Left ventricle myocardium inferior (tissue), 1 donor: ENCODE measurements at regions not wholly inside any gene's neighbourhood (a gene's known extent, or its start where the extent isn't known, plus 50 kb on each side); places are given as distances from the start of the nearest gene placed in this dataset.

Source experiments
- DNase-seq: peaks from one replicate; pipeline ENCODE4 v3.0.0-alpha.2; 2020
- H3K27ac ChIP-seq: fragments of 200-600 bp; replicated peaks from 2 replicates; pipeline ENCODE4 v1.8.0; 2021
- H3K27me3 ChIP-seq: fragments of 200-600 bp; 2 replicates; pipeline ENCODE4 v1.8.0; 2021; ENCODE audit warnings: low read depth
- H3K36me3 ChIP-seq: fragments of 200-600 bp; 2 replicates; pipeline ENCODE4 v1.8.0; 2021
- H3K4me1 ChIP-seq: fragments of 200-600 bp; 2 replicates; pipeline ENCODE4 v1.8.0; 2021
- H3K4me3 ChIP-seq: fragments of 200-600 bp; 2 replicates; pipeline ENCODE4 v1.8.0; 2021; ENCODE audit warnings: mild to moderate bottlenecking, moderate library complexity
- H3K9me3 ChIP-seq: fragments of 200-600 bp; replicated peaks from 2 replicates; pipeline ENCODE4 v1.8.0; 2021
- CTCF ChIP-seq: fragments of 200-600 bp; IDR thresholded peaks from 2 replicates; pipeline ENCODE4 v1.8.0; 2021; ENCODE audit warnings: antibody characterized with exemption, mild to moderate bottlenecking, borderline replicate concordance
- intact Hi-C: fragments of 100-400 bp; cut with micrococcal nuclease; formaldehyde crosslinking; loops from one replicate; pipeline ENCODE4 v1.11.0; 2022
- donor health status: DM: no; HTN: yes; CAD: no; lungs with severe emphysema.

GRCh38 chr6:49072146-49072545 lies 390.9 kb downstream of the MMUT start:
- Histone ChIP-seq H3K4me1 (no peaks in the 10 kb centered on the region), H3K36me3 (no peaks in the 10 kb centered on the region), H3K9me3 (peaks cover 26% of the 10 kb centered on the region), H3K27me3 (no peaks in the 10 kb centered on the region), H3K4me3 (no peak overlapping the region), H3K27ac (no peak overlapping the region)
- intact Hi-C loops: no loop called here
- TF ChIP-seq CTCF: no peak
- no peak for DNase-seq

- Histone ChIP-seq H3K27ac (no peak overlapping the region), H3K36me3 (no peaks in the 10 kb centered on the region), H3K4me1 (no peaks in the 10 kb centered on the region), H3K4me3 (no peak overlapping the region), H3K9me3 (peaks cover 27% of the 10 kb centered on the region), H3K27me3 (no peaks in the 10 kb centered on the region)
- intact Hi-C loops: no loop called here
- TF ChIP-seq CTCF: no peak
- DNase-seq: no peak
Measured at GRCh38 chr6:49070411-49070810, 392.6 kb downstream of the MMUT start.

- intact Hi-C loops: no loop called here
- no peaks in the 10 kb centered on the region for H3K4me1 ChIP-seq
- H3K4me3 ChIP-seq: no peak overlapping the region
- no peak for TF ChIP-seq CTCF
- no peak for DNase-seq
- H3K36me3 ChIP-seq: no peaks in the 10 kb centered on the region
- H3K27ac ChIP-seq: no peak overlapping the region
- H3K27me3 ChIP-seq: no peaks in the 10 kb centered on the region
- H3K9me3 ChIP-seq: no peaks in the 10 kb centered on the region
Measured at GRCh38 chr6:49054311-49054710, 408.7 kb downstream of the MMUT start.

GRCh38 chr6:49052901-49053300 lies 410.2 kb downstream of the MMUT start:
- H3K27me3 ChIP-seq: no peaks in the 10 kb centered on the region
- intact Hi-C loops: no loop called here
- no peak for DNase-seq
- H3K36me3 ChIP-seq: no peaks in the 10 kb centered on the region
- H3K4me3 ChIP-seq: no peak overlapping the region
- H3K27ac ChIP-seq: no peak overlapping the region
- TF ChIP-seq CTCF: no peak
- no peaks in the 10 kb centered on the region for H3K4me1 ChIP-seq
- no peaks in the 10 kb centered on the region for H3K9me3 ChIP-seq

GRCh38 chr6:49051281-49051680 lies 411.8 kb downstream of the MMUT start:
- DNase-seq: no peak
- no peak for TF ChIP-seq CTCF
- no peaks in the 10 kb centered on the region for H3K36me3 ChIP-seq
- H3K4me1 ChIP-seq: no peaks in the 10 kb centered on the region
- intact Hi-C loops: no loop called here
- H3K9me3 ChIP-seq: no peaks in the 10 kb centered on the region
- H3K4me3 ChIP-seq: no peak overlapping the region
- H3K27me3 ChIP-seq: no peaks in the 10 kb centered on the region
- H3K27ac ChIP-seq: no peak overlapping the region

- Histone ChIP-seq H3K4me1 (no peaks in the 10 kb centered on the region), H3K9me3 (no peaks in the 10 kb centered on the region), H3K27ac (no peak overlapping the region), H3K27me3 (no peaks in the 10 kb centered on the region), H3K4me3 (no peak overlapping the region), H3K36me3 (no peaks in the 10 kb centered on the region)
- intact Hi-C loops: no loop called here
- TF ChIP-seq CTCF: no peak
- no peak for DNase-seq
Measured at GRCh38 chr6:49050584-49050983, 412.5 kb downstream of the MMUT start.
